Pancreas (tissue), 10 donors: ENCODE measurements at regions not wholly inside any gene's neighbourhood (a gene's known extent, or its start where the extent isn't known, plus 50 kb on each side); places are given as distances from the start of the nearest gene placed in this dataset.
"Not testable (repeated sequence)": the region's sequence is repeated elsewhere in the genome, so short reads cannot be mapped to it uniquely, and the experiment has no call there.

Source experiments
- ATAC-seq, 4 donors: fragments of 200-7000 bp; cut with Tn5 transposase; one replicate each; pipeline versions ENCODE4 v1.8.0 to v1.9.1; 2020; ENCODE audit warnings: mild to moderate bottlenecking in 4 of 4, moderate library complexity in 4 of 4
- DNase-seq, 6 donors: peaks; one replicate each; pipeline ENCODE4 v3.0.0-alpha.2; 2020
- FAIRE-seq: peaks from 2 replicates; lab custom pipeline; 2012; peaks lifted over from hg19 to GRCh38; lab: Jason Lieb, UNC
- H3K27ac ChIP-seq, 4 donors: fragments of 200-600 bp; sonication (generic); 1 replicate in 3 of 4; 2 replicates in 1 of 4; pipeline versions ENCODE4 v1.5.0 to v1.8.0; 2020
- H3K27me3 ChIP-seq, 4 donors: fragments of 200-600 bp; one replicate each; pipeline ENCODE4 v1.8.0; 2021
- H3K36me3 ChIP-seq, 3 donors: fragments of 200-600 bp; sonication (generic) in 1 of 3; one replicate each; pipeline versions ENCODE4 v1.5.0 to v1.8.0; 2020 to 2021
- H3K4me1 ChIP-seq, 3 donors: fragments of 200-600 bp; one replicate each; pipeline ENCODE4 v1.8.0; 2021
- H3K4me3 ChIP-seq, 4 donors: fragments of 200-600 bp; sonication (generic) in 2 of 4; one replicate each; pipeline versions ENCODE4 v1.5.0 to v1.8.0; 2020 to 2021
- H3K9me3 ChIP-seq, 4 donors: fragments of 200-600 bp; one replicate each; pipeline ENCODE4 v1.8.0; 2021
- CTCF ChIP-seq, 4 donors: fragments of 200-600 bp; sonication (generic) in 3 of 4; IDR thresholded peaks; one replicate each; pipeline versions ENCODE4 v1.5.0 to v1.8.0; 2021; ENCODE audit warnings: antibody characterized with exemption in 4 of 4
- WGBS, 2 donors: extraction: QIAGEN DNeasy Blood & Tissue Kit; methylation state at CpG; one replicate each; pipeline ENCODE4 v1.1.7; 2013; 5-methylcytosine and 5-hydroxymethylcytosine counted together
- intact Hi-C, 3 donors: fragments of 100-400 bp; cut with DNase I; formaldehyde crosslinking; loops; one replicate each; pipeline versions ENCODE4 v1.11.1 to v1.14.2; 2022
- donor health status: healthy with polysubstance abuse.
- donor health status: DM: no; HTN: no; CAD: no; lungs with moderate emphysema.
- donor health status: DM: no; HTN: no; CAD: no.
- donor health status: control.
- donor health status: control.
- donor health status: Bipolar disorder and iron deficiency.
- donor health status: DM: yes; HTN: yes; CAD: no.
- donor health status: DM: no; HTN: no; CAD: no.
- donor health status: DM: no; HTN: no; CAD: no.
- donor health status: DM: yes; HTN: yes; CAD: no.

- H3K27ac ChIP-seq: no peak overlapping the region
- no peaks in the 10 kb centered on the region for H3K36me3 ChIP-seq
- intact Hi-C loops: no loop called here
- H3K4me3 ChIP-seq: no peak overlapping the region
- no peak for TF ChIP-seq CTCF (IDR thresholded peaks at IDR 0.05)
- no peaks in the 10 kb centered on the region for H3K9me3 ChIP-seq
- DNase-seq (no peak), ATAC-seq (no peak), FAIRE-seq (no peak)
- 85 to 96% methylated on average over 4 of the region's 4 CpGs for WGBS, 2 donors
- no peaks in the 10 kb centered on the region for H3K27me3 ChIP-seq
- H3K4me1 ChIP-seq: peaks cover 0 to 10% (median 0%) of the 10 kb centered on the region in 3 donors
These were observed 188.2 kb upstream of the HMCN1 start for GRCh38 chr1:185546029-185546428.

GRCh38 chr1:185541871-185542301, 192.3 kb upstream of the HMCN1 start:
- no peaks in the 10 kb centered on the region for H3K4me1 ChIP-seq
- WGBS, 2 donors: 61 to 64% methylated on average over 1 of the region's 1 CpG
- no peaks in the 10 kb centered on the region for H3K27me3 ChIP-seq
- H3K27ac ChIP-seq: no peak overlapping the region
- no peak for DNase-seq
- intact Hi-C loops: no loop called here
- no peak for ATAC-seq
- H3K36me3 ChIP-seq: no peaks in the 10 kb centered on the region
- H3K9me3 ChIP-seq: no peaks in the 10 kb centered on the region
- no peak for TF ChIP-seq CTCF (IDR thresholded peaks at IDR 0.05)
- H3K4me3 ChIP-seq: no peak overlapping the region
- no peak for FAIRE-seq

- H3K27ac ChIP-seq: no peak overlapping the region
- H3K27me3 ChIP-seq: no peaks in the 10 kb centered on the region
- DNase-seq: no peak
- intact Hi-C loops: no loop called here
- 94 to 95% methylated on average over 5 of the region's 5 CpGs for WGBS, 2 donors
- H3K9me3 ChIP-seq: no peaks in the 10 kb centered on the region
- ATAC-seq: no peak
- no peak for FAIRE-seq
- H3K4me1 ChIP-seq: peaks cover 0 to 7% (median 0%) of the 10 kb centered on the region in 3 donors
- no peak overlapping the region for H3K4me3 ChIP-seq
- H3K36me3 ChIP-seq: no peaks in the 10 kb centered on the region
- TF ChIP-seq CTCF (IDR thresholded peaks at IDR 0.05): no peak
These were observed 193.9 kb upstream of the HMCN1 start for GRCh38 chr1:185540295-185540694.

GRCh38 chr1:185539277-185539943, 194.8 kb upstream of the HMCN1 start:
- Histone ChIP-seq H3K9me3 (no peaks in the 10 kb centered on the region), H3K4me3 (no peak overlapping the region), H3K4me1 (peaks cover 0 to 13% (median 6%) of the 10 kb centered on the region in 3 donors), H3K27me3 (no peaks in the 10 kb centered on the region), H3K36me3 (no peaks in the 10 kb centered on the region), H3K27ac (no peak overlapping the region)
- intact Hi-C loops: no loop called here
- ATAC-seq (no peak), DNase-seq (no peak), FAIRE-seq (no peak)
- no peak for TF ChIP-seq CTCF (IDR thresholded peaks at IDR 0.05)
- WGBS, 2 donors: 88 to 90% methylated on average over 10 of the region's 10 CpGs

- FAIRE-seq, H3K4me3 ChIP-seq, intact Hi-C loops, H3K27me3 ChIP-seq, ATAC-seq, H3K36me3 ChIP-seq, DNase-seq, H3K27ac ChIP-seq, H3K9me3 ChIP-seq: not testable (repeated sequence)
- 77 to 85% methylated on average over 13 to 14 of the region's 16 CpGs for WGBS, 2 donors
- peaks cover 0 to 23% (median 14%) of the 10 kb centered on the region in 3 donors for H3K4me1 ChIP-seq
These were observed 195.8 kb upstream of the HMCN1 start for GRCh38 chr1:185538309-185538898.
